ENCODE measurements at regions not wholly inside any gene's neighbourhood (a gene's known extent, or its start where the extent isn't known, plus 50 kb on each side); places are given as distances from the start of the nearest gene placed in this dataset.

DNA sequence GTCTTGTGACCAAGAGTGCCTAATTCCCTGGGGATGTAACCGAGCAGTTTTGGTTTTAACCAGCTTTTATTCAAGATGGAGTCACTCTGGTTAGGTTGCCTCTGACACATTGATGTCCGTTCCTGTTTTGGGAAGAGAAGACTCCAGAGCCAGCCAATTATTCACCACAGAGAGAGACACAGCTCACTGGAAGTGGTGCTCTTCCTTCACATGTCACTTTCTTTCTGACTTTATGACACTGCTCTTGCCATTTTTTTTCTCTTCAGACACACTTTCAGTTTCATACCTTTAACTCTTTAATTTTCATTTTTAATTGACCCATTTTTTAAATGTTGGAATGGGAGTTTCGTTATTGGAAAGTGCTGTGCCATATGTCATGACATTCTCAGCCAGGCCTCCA is 418.4 kb upstream of the FSTL5 start (continued):
- TF ChIP-seq POLR2A (IDR thresholded peaks at IDR 0.05; ENCODE audit: control extremely low read depth in 1 of 2, low read depth in 2 of 2, low read length in 2 of 2) (no peak), ASH2L (IDR thresholded peaks at IDR 0.05; ENCODE audit: low read length) (no peak), PHF8 (conservative IDR thresholded peaks at IDR 0.05; ENCODE audit: low read depth, low read length) (no peak)

Data from H1 (cell line).